ENCODE measurements at regions not wholly inside any gene's neighbourhood (a gene's known extent, or its start where the extent isn't known, plus 50 kb on each side); places are given as distances from the start of the nearest gene placed in this dataset.

- Histone ChIP-seq H2BK12ac (ENCODE audit: low read length in 2 of 2) (no peak overlapping the region), H3K36me3 (ENCODE audit: control insufficient read depth in 1 of 2, insufficient read depth in 2 of 2, low read depth in 1 of 2, low read length in 2 of 2) (no peaks in the 10 kb centered on the region), H3K4ac (ENCODE audit: low read depth in 1 of 2, low read length in 2 of 2) (no peak overlapping the region), H3K9ac (ENCODE audit: low read length) (no peak overlapping the region), H2BK120ac (ENCODE audit: low read depth, low read length) (no peak overlapping the region), H3K14ac (ENCODE audit: low read length in 2 of 2) (no peak overlapping the region), H3K23ac (ENCODE audit: low read length in 2 of 2) (no peak overlapping the region), H3K4me3 (ENCODE audit: insufficient read depth in 1 of 2, low read depth in 1 of 2, low read length in 2 of 2) (no peak overlapping the region), H3K4me2 (ENCODE audit: low read length, poor library complexity, severe bottlenecking) (no peak overlapping the region), H2BK5ac (ENCODE audit: low read depth, low read length, poor library complexity, severe bottlenecking) (no peak overlapping the region), H2AK5ac (ENCODE audit: low read length, severe bottlenecking) (no peak overlapping the region), H3K9me3 (ENCODE audit: control insufficient read depth, low read length) (peaks cover 6% of the 10 kb centered on the region), H3K4me1 (ENCODE audit: control insufficient read depth, insufficient read depth, low read depth, low read length) (no peaks in the 10 kb centered on the region), H4K91ac (ENCODE audit: low read length) (no peak overlapping the region), H3K27me3 (ENCODE audit: control insufficient read depth in 1 of 2, insufficient read depth in 1 of 2, low read length in 2 of 2) (no peaks in the 10 kb centered on the region), H2BK15ac (ENCODE audit: low read depth, poor library complexity, severe bottlenecking) (no peak overlapping the region), H4K8ac (ENCODE audit: low read length) (no peak overlapping the region), H3K79me1 (replicated peaks; ENCODE audit: low read length, poor library complexity, severe bottlenecking) (no peaks in the 10 kb centered on the region), H2AFZ (ENCODE audit: low read depth, low read length) (no peak overlapping the region), H3K27ac (ENCODE audit: low read length, poor library complexity, severe bottlenecking) (no peak overlapping the region), H3K18ac (ENCODE audit: low read depth in 1 of 2, low read length in 2 of 2) (no peak overlapping the region)
- DNase-seq: no peak
- 90% methylated on average over 5 of the region's 6 CpGs for WGBS
Measured at GRCh38 chr3:164514576-164514975, 563.7 kb downstream of the SI start.

GRCh38 chr3:164507886-164508285, 570.4 kb downstream of the SI start:
- Histone ChIP-seq H3K79me1 (replicated peaks; ENCODE audit: low read length, poor library complexity, severe bottlenecking) (no peaks in the 10 kb centered on the region), H3K27ac (ENCODE audit: low read length, poor library complexity, severe bottlenecking) (no peak overlapping the region), H2BK120ac (ENCODE audit: low read depth, low read length) (no peak overlapping the region), H3K9ac (ENCODE audit: low read length) (no peak overlapping the region), H3K14ac (ENCODE audit: low read length in 2 of 2) (no peak overlapping the region), H3K4me2 (ENCODE audit: low read length, poor library complexity, severe bottlenecking) (no peak overlapping the region), H3K23ac (ENCODE audit: low read length in 2 of 2) (no peak overlapping the region), H3K4ac (ENCODE audit: low read depth in 1 of 2, low read length in 2 of 2) (no peak overlapping the region), H2BK12ac (ENCODE audit: low read length in 2 of 2) (no peak overlapping the region), H2BK5ac (ENCODE audit: low read depth, low read length, poor library complexity, severe bottlenecking) (no peak overlapping the region), H3K18ac (ENCODE audit: low read depth in 1 of 2, low read length in 2 of 2) (no peak overlapping the region), H3K27me3 (ENCODE audit: control insufficient read depth in 1 of 2, insufficient read depth in 1 of 2, low read length in 2 of 2) (no peaks in the 10 kb centered on the region), H3K9me3 (ENCODE audit: control insufficient read depth, low read length) (no peaks in the 10 kb centered on the region), H3K4me3 (ENCODE audit: insufficient read depth in 1 of 2, low read depth in 1 of 2, low read length in 2 of 2) (no peak overlapping the region), H4K91ac (ENCODE audit: low read length) (no peak overlapping the region), H2AFZ (ENCODE audit: low read depth, low read length) (no peak overlapping the region), H3K4me1 (ENCODE audit: control insufficient read depth, insufficient read depth, low read depth, low read length) (no peaks in the 10 kb centered on the region), H2AK5ac (ENCODE audit: low read length, severe bottlenecking) (no peak overlapping the region), H4K8ac (ENCODE audit: low read length) (no peak overlapping the region), H2BK15ac (ENCODE audit: low read depth, poor library complexity, severe bottlenecking) (no peak overlapping the region), H3K36me3 (ENCODE audit: control insufficient read depth in 1 of 2, insufficient read depth in 2 of 2, low read depth in 1 of 2, low read length in 2 of 2) (no peaks in the 10 kb centered on the region)
- DNase-seq: no peak

DNA sequence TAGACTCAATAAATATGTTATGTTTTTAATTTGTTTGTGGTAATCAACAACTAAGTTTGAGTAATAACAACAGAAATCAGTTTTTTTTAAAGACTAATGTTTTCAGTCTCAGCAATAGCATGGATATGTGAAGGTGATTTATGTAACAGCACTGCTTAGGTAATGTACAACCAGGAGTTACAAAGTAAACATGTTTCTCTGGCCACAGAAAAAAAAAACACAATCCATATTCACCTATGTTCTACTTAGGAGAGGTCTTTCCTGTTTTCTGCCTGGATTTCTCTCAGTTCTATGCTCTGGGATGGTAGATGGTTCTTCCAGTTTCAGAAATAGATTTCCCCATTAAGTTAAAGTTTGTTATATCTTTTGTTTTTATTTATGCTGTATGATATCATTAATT, 579.4 kb downstream of the SI start:
- no peak for DNase-seq

DNA sequence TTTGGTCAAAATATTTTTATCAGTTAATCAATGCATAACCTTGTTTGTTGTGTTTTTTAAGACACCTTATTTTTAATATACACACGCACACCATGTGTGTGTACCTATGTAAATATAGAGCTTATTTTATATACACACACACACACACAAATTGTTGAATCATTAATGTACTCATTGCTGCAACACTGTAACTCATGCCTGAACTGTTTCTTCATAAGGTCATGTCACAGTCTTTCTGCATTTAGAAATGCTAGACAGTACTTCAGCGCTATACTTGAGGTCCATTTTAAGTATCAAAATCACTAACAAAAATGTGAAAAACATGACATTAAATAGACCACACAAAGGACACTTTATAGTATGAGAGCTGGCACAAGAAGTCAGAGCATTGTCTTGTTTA, 589.4 kb downstream of the SI start:
- Histone ChIP-seq H2BK5ac (ENCODE audit: low read depth, low read length, poor library complexity, severe bottlenecking) (no peak overlapping the region), H3K9ac (ENCODE audit: low read length) (no peak overlapping the region), H3K18ac (ENCODE audit: low read depth in 1 of 2, low read length in 2 of 2) (no peak overlapping the region), H2BK12ac (ENCODE audit: low read length in 2 of 2) (no peak overlapping the region), H2AK5ac (ENCODE audit: low read length, severe bottlenecking) (no peak overlapping the region), H4K91ac (ENCODE audit: low read length) (no peak overlapping the region), H3K23ac (ENCODE audit: low read length in 2 of 2) (no peak overlapping the region), H2BK15ac (ENCODE audit: low read depth, poor library complexity, severe bottlenecking) (no peak overlapping the region), H3K4me2 (ENCODE audit: low read length, poor library complexity, severe bottlenecking) (no peak overlapping the region), H3K4ac (ENCODE audit: low read depth in 1 of 2, low read length in 2 of 2) (no peak overlapping the region), H3K9me3 (ENCODE audit: control insufficient read depth, low read length) (no peaks in the 10 kb centered on the region), H3K14ac (ENCODE audit: low read length in 2 of 2) (no peak overlapping the region), H2AFZ (ENCODE audit: low read depth, low read length) (no peak overlapping the region), H3K4me3 (ENCODE audit: insufficient read depth in 1 of 2, low read depth in 1 of 2, low read length in 2 of 2) (no peak overlapping the region), H4K8ac (ENCODE audit: low read length) (no peak overlapping the region), H3K4me1 (ENCODE audit: control insufficient read depth, insufficient read depth, low read depth, low read length) (no peaks in the 10 kb centered on the region), H3K27ac (ENCODE audit: low read length, poor library complexity, severe bottlenecking) (no peak overlapping the region), H3K36me3 (ENCODE audit: control insufficient read depth in 1 of 2, insufficient read depth in 2 of 2, low read depth in 1 of 2, low read length in 2 of 2) (no peaks in the 10 kb centered on the region), H3K27me3 (ENCODE audit: control insufficient read depth in 1 of 2, insufficient read depth in 1 of 2, low read length in 2 of 2) (no peaks in the 10 kb centered on the region), H3K79me1 (replicated peaks; ENCODE audit: low read length, poor library complexity, severe bottlenecking) (no peaks in the 10 kb centered on the region), H2BK120ac (ENCODE audit: low read depth, low read length) (no peak overlapping the region)
- no peak for DNase-seq
- 100% methylated on average over 1 of the region's 2 CpGs for WGBS

More for the DNA sequence above, 579.4 kb downstream of the SI start:
- H3K9me3 ChIP-seq (ENCODE audit: control insufficient read depth, low read length): no peaks in the 10 kb centered on the region
- no peak overlapping the region for H2AK5ac ChIP-seq (ENCODE audit: low read length, severe bottlenecking)
- no peak overlapping the region for H3K27ac ChIP-seq (ENCODE audit: low read length, poor library complexity, severe bottlenecking)
- H4K91ac ChIP-seq (ENCODE audit: low read length): no peak overlapping the region
- no peaks in the 10 kb centered on the region for H3K79me1 ChIP-seq (replicated peaks; ENCODE audit: low read length, poor library complexity, severe bottlenecking)
- no peak overlapping the region for H3K4ac ChIP-seq (ENCODE audit: low read depth in 1 of 2, low read length in 2 of 2)
- H3K9ac ChIP-seq (ENCODE audit: low read length): no peak overlapping the region
- no peak overlapping the region for H3K23ac ChIP-seq (ENCODE audit: low read length in 2 of 2)
- no peaks in the 10 kb centered on the region for H3K36me3 ChIP-seq (ENCODE audit: control insufficient read depth in 1 of 2, insufficient read depth in 2 of 2, low read depth in 1 of 2, low read length in 2 of 2)
- no peak overlapping the region for H2BK5ac ChIP-seq (ENCODE audit: low read depth, low read length, poor library complexity, severe bottlenecking)
- no peak overlapping the region for H2BK12ac ChIP-seq (ENCODE audit: low read length in 2 of 2)
- H3K27me3 ChIP-seq (ENCODE audit: control insufficient read depth in 1 of 2, insufficient read depth in 1 of 2, low read length in 2 of 2): no peaks in the 10 kb centered on the region
- no peak overlapping the region for H3K4me3 ChIP-seq (ENCODE audit: insufficient read depth in 1 of 2, low read depth in 1 of 2, low read length in 2 of 2)
- no peak overlapping the region for H3K14ac ChIP-seq (ENCODE audit: low read length in 2 of 2)
- no peak overlapping the region for H3K4me2 ChIP-seq (ENCODE audit: low read length, poor library complexity, severe bottlenecking)
- H2AFZ ChIP-seq (ENCODE audit: low read depth, low read length): no peak overlapping the region
- H3K4me1 ChIP-seq (ENCODE audit: control insufficient read depth, insufficient read depth, low read depth, low read length): no peaks in the 10 kb centered on the region
- H2BK15ac ChIP-seq (ENCODE audit: low read depth, poor library complexity, severe bottlenecking): no peak overlapping the region
- H4K8ac ChIP-seq (ENCODE audit: low read length): no peak overlapping the region
- no peak overlapping the region for H3K18ac ChIP-seq (ENCODE audit: low read depth in 1 of 2, low read length in 2 of 2)
- no peak overlapping the region for H2BK120ac ChIP-seq (ENCODE audit: low read depth, low read length)

All from mesenchymal stem cell (in vitro differentiated cells and primary cell).